Neural progenitor cell (in vitro differentiated cells): ENCODE measurements at regions not wholly inside any gene's neighbourhood (a gene's known extent, or its start where the extent isn't known, plus 50 kb on each side); places are given as distances from the start of the nearest gene placed in this dataset.

Source experiments
- DNase-seq: peaks from one replicate; pipeline ENCODE4 v3.0.0-alpha.2; 2016; ENCODE audit warnings: low spot score
- H2AFZ ChIP-seq: fragments of 200-600 bp; sonication (generic); replicated peaks from 2 replicates; pipeline ENCODE4 v1.6.1; 2016; ENCODE audit warnings: antibody characterized with exemption
- H3F3A ChIP-seq: fragments of 200-600 bp; sonication (generic); 2 replicates; pipeline ENCODE4 v1.6.1; 2016; ENCODE audit warnings: antibody characterized with exemption, low read depth
- H3K27ac ChIP-seq: fragments of 200-600 bp; sonication (generic); 2 replicates; pipeline ENCODE4 v1.5.1; 2016; ENCODE audit warnings: mild to moderate bottlenecking
- H3K27me3 ChIP-seq: fragments of 200-600 bp; sonication (generic); 2 replicates; pipeline ENCODE4 v1.6.1; 2016; ENCODE audit warnings: mild to moderate bottlenecking, moderate library complexity
- H3K36me3 ChIP-seq: fragments of 200-600 bp; sonication (generic); 2 replicates; pipeline ENCODE4 v1.5.1; 2016
- H3K4me1 ChIP-seq: fragments of 200-600 bp; sonication (generic); 2 replicates; pipeline ENCODE4 v1.6.1; 2016; ENCODE audit warnings: mixed run types
- H3K4me2 ChIP-seq: fragments of 200-600 bp; sonication (generic); 2 replicates; pipeline ENCODE4 v1.6.1; 2016
- H3K4me3 ChIP-seq: fragments of 200-600 bp; sonication (generic); 2 replicates; pipeline ENCODE4 v1.5.1; 2016
- H3K79me2 ChIP-seq: fragments of 200-600 bp; sonication (generic); 2 replicates; pipeline ENCODE4 v1.6.1; 2016; ENCODE audit warnings: low read depth
- H3K9ac ChIP-seq: fragments of 200-600 bp; sonication (generic); 2 replicates; pipeline ENCODE4 v1.6.1; 2016
- H3K9me3 ChIP-seq: fragments of 200-600 bp; sonication (generic); 2 replicates; pipeline ENCODE4 v1.5.1; 2016; ENCODE audit warnings: low read depth
- H4K20me1 ChIP-seq: fragments of 200-600 bp; sonication (generic); 2 replicates; pipeline ENCODE4 v1.6.1; 2016; ENCODE audit warnings: low read depth
- H3K27ac Mint-ChIP-seq: 3 replicates; pipeline ENCODE4 v1.8.0; 2021; ENCODE audit warnings: mixed read lengths
- H3K27me3 Mint-ChIP-seq: 2 replicates; pipeline ENCODE4 v1.8.0; 2022; ENCODE audit warnings: low read depth, mild to moderate bottlenecking, inconsistent platforms, moderate library complexity, mixed read lengths; ENCODE audit not compliant: insufficient read depth
- H3K36me3 Mint-ChIP-seq: 3 replicates; pipeline ENCODE4 v1.8.0; 2021; ENCODE audit warnings: mixed read lengths
- H3K4me1 Mint-ChIP-seq: 3 replicates; pipeline ENCODE4 v1.8.0; 2021; ENCODE audit warnings: mixed read lengths
- H3K4me3 Mint-ChIP-seq: 3 replicates; pipeline ENCODE4 v1.8.0; 2021; ENCODE audit warnings: mild to moderate bottlenecking, moderate library complexity, mixed read lengths
- H3K9me3 Mint-ChIP-seq: 3 replicates; pipeline ENCODE4 v1.8.0; 2020; ENCODE audit warnings: mixed read lengths
- CTCF ChIP-seq: fragments of 200-600 bp; sonication (generic); IDR thresholded peaks from 2 replicates; pipeline ENCODE4 v1.5.1; 2017; ENCODE audit warnings: antibody characterized with exemption, mild to moderate bottlenecking
- EZH2 ChIP-seq: fragments of 200-600 bp; sonication (generic); IDR thresholded peaks from 2 replicates; pipeline ENCODE4 v1.6.1; 2017; ENCODE audit warnings: antibody characterized with exemption, mild to moderate bottlenecking, moderate library complexity
- EZH2phosphoT487 ChIP-seq: fragments of 200-600 bp; sonication (generic); IDR thresholded peaks from 2 replicates; pipeline ENCODE4 v1.6.1; 2017; ENCODE audit warnings: antibody characterized with exemption

- Histone ChIP-seq H3K9me3 (no peaks in the 10 kb centered on the region), H2AFZ (no peak overlapping the region), H3K79me2 (no peaks in the 10 kb centered on the region), H3K27ac (no peak overlapping the region), H3K27me3 (no peaks in the 10 kb centered on the region), H3K4me2 (no peak overlapping the region), H3F3A (no peaks in the 10 kb centered on the region), H3K36me3 (no peaks in the 10 kb centered on the region), H3K4me3 (no peak overlapping the region), H3K4me1 (no peaks in the 10 kb centered on the region), H3K9ac (no peak overlapping the region), H4K20me1 (no peaks in the 10 kb centered on the region)
- DNase-seq: no peak
- H3K27ac Mint-ChIP-seq: no peak overlapping the region
- H3K4me3 Mint-ChIP-seq: no peak overlapping the region
- H3K36me3 Mint-ChIP-seq: no peaks in the 10 kb centered on the region
- no peaks in the 10 kb centered on the region for H3K9me3 Mint-ChIP-seq
- peaks cover 2% of the 10 kb centered on the region for H3K27me3 Mint-ChIP-seq
- no peaks in the 10 kb centered on the region for H3K4me1 Mint-ChIP-seq
- TF ChIP-seq CTCF (no peak), EZH2 (no peak), EZH2phosphoT487 (no peak)
Observed at GRCh38 chr9:87119328-87119881, 172.1 kb upstream of the GAS1 start.

GRCh38 chr9:87120610-87121009 is 173.3 kb upstream of the GAS1 start:
- Histone ChIP-seq H3K9ac (no peak overlapping the region), H4K20me1 (no peaks in the 10 kb centered on the region), H3F3A (no peaks in the 10 kb centered on the region), H2AFZ (no peak overlapping the region), H3K79me2 (no peaks in the 10 kb centered on the region), H3K27ac (no peak overlapping the region), H3K9me3 (no peaks in the 10 kb centered on the region), H3K4me1 (no peaks in the 10 kb centered on the region), H3K27me3 (no peaks in the 10 kb centered on the region), H3K4me3 (no peak overlapping the region), H3K4me2 (no peak overlapping the region), H3K36me3 (no peaks in the 10 kb centered on the region)
- H3K27ac Mint-ChIP-seq: no peak overlapping the region
- H3K9me3 Mint-ChIP-seq: no peaks in the 10 kb centered on the region
- no peak overlapping the region for H3K4me3 Mint-ChIP-seq
- H3K4me1 Mint-ChIP-seq: no peaks in the 10 kb centered on the region
- H3K27me3 Mint-ChIP-seq: peaks cover 4% of the 10 kb centered on the region
- no peak for TF ChIP-seq EZH2phosphoT487
- no peak for TF ChIP-seq EZH2
- TF ChIP-seq CTCF: no peak
- no peak for DNase-seq
- no peaks in the 10 kb centered on the region for H3K36me3 Mint-ChIP-seq

GRCh38 chr9:87122947-87123685 is 175.8 kb upstream of the GAS1 start:
- no peaks in the 10 kb centered on the region for H3F3A ChIP-seq
- no peak overlapping the region for H3K9ac ChIP-seq
- TF ChIP-seq EZH2 (no peak), EZH2phosphoT487 (no peak), CTCF (no peak)
- H3K4me1 Mint-ChIP-seq: no peaks in the 10 kb centered on the region
- no peaks in the 10 kb centered on the region for H3K9me3 Mint-ChIP-seq
- no peaks in the 10 kb centered on the region for H3K4me1 ChIP-seq
- H3K36me3 Mint-ChIP-seq: no peaks in the 10 kb centered on the region
- no peaks in the 10 kb centered on the region for H3K79me2 ChIP-seq
- no peak overlapping the region for H3K4me3 Mint-ChIP-seq
- H3K4me3 ChIP-seq: no peak overlapping the region
- no peaks in the 10 kb centered on the region for H3K9me3 ChIP-seq
- no peak overlapping the region for H3K27ac Mint-ChIP-seq
- no peak for DNase-seq
- H3K27ac ChIP-seq: no peak overlapping the region
- H3K27me3 Mint-ChIP-seq: peaks cover 2% of the 10 kb centered on the region
- no peaks in the 10 kb centered on the region for H3K36me3 ChIP-seq
- no peaks in the 10 kb centered on the region for H3K27me3 ChIP-seq
- no peak overlapping the region for H2AFZ ChIP-seq
- H4K20me1 ChIP-seq: no peaks in the 10 kb centered on the region
- H3K4me2 ChIP-seq: no peak overlapping the region
